ENCODE measurements at regions not wholly inside any gene's neighbourhood (a gene's known extent, or its start where the extent isn't known, plus 50 kb on each side); places are given as distances from the start of the nearest gene placed in this dataset.

DNA sequence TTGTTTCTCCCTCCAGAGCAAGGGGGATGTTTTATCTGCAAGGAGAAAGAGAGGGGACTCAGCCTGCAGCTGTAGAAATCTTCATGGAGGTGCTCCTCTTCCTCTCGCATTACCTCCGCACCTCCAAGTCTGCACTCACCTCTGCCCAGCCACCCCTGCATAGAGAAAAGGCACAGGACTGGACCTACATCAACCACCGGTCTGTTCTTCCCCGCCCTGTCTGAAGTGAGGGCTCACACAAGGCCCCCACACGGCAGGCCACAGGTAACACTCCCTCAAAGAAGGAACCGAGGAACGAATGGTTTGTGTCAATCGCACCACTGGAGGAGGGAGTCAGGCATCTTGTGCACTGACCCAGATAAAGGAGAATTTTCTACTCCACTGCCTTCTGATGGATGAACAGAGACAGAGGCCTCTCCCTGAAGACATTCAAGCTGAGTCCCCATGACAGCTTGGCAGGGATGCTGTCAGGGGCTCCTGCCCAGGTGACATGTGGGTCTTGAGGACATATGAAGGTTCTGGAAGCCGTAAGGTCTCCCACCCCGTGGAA, 260.3 kb downstream of the XXYLT1 start:
- in situ Hi-C loops (cut with MboI; ENCODE audit: low pct_ligation_motif_present in 1 of 4, low pct_unique_long_range_greater_than_20kb in 1 of 4, low sequenced_read_pairs in 3 of 4), result loop anchor here in 1 of 4 donors (25.0 kb wide), 1 partner anchor 227 kb away; no protein-coding TSS in a partner anchor
- peaks cover 7% of the 10 kb centered on the region for H3K27me3 ChIP-seq
- H3K9me3 ChIP-seq, result no peaks in the 10 kb centered on the region
- TF ChIP-seq EP300 (IDR thresholded peaks at IDR 0.05; ENCODE audit: low read depth) (no peak), POLR2AphosphoS5 (IDR thresholded peaks at IDR 0.05) (no peak), POLR2A (IDR thresholded peaks at IDR 0.05) (no peak)
- TF ChIP-seq, protein P1, sequence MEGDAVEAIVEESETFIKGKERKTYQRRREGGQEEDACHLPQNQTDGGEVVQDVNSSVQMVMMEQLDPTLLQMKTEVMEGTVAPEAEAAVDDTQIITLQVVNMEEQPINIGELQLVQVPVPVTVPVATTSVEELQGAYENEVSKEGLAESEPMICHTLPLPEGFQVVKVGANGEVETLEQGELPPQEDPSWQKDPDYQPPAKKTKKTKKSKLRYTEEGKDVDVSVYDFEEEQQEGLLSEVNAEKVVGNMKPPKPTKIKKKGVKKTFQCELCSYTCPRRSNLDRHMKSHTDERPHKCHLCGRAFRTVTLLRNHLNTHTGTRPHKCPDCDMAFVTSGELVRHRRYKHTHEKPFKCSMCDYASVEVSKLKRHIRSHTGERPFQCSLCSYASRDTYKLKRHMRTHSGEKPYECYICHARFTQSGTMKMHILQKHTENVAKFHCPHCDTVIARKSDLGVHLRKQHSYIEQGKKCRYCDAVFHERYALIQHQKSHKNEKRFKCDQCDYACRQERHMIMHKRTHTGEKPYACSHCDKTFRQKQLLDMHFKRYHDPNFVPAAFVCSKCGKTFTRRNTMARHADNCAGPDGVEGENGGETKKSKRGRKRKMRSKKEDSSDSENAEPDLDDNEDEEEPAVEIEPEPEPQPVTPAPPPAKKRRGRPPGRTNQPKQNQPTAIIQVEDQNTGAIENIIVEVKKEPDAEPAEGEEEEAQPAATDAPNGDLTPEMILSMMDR (IDR thresholded peaks at IDR 0.05), result no peak
- no peaks in the 10 kb centered on the region for H3K4me1 ChIP-seq
- H3K27ac ChIP-seq, result no peak overlapping the region
- H3K4me3 ChIP-seq, result no peak overlapping the region
- no peak for DNase-seq
- H3K36me3 ChIP-seq, result no peaks in the 10 kb centered on the region
- WGBS, 2 donors (ENCODE audit: low coverage in 1 of 2), result 91% methylated on average over 10 of the region's 10 CpGs; no CpG with 5 or more reads in 1 of the 2 donors
- intact Hi-C loops (cut with DNase I; ENCODE audit: low total_unique reads), result no loop called here

DNA sequence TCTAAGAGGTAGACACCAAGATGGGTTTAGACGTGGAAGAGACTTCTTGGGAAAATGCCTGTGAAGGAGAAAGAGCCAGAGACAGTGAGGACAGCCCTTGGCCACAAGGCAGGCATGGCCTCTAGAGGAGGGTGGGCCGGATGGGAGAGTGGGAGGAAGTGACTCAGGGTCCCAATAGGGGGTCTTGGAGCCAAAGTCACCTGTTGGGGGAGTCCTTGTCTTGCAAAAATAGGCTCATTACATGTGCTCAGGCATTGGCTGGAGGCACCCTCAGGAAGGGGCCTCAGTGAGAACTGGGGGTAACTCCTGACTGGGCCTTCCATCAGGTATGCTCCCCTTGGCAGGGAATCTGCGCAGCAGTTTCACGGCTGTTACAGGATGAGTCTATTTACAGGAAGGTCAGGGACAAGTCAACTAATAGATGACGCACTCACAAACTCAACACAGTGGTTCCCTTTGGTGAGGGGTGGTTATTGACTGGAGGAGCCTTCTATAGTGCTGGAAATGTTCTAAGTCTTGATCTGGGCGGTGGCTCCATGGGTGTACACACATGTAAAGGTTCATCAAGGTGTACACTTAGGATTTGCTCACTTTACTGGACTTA, 259.6 kb downstream of the XXYLT1 start:
- no peak for DNase-seq
- 84 to 88% methylated on average over 3 to 6 of the region's 6 CpGs for WGBS, 2 donors (ENCODE audit: low coverage in 1 of 2)

DNA sequence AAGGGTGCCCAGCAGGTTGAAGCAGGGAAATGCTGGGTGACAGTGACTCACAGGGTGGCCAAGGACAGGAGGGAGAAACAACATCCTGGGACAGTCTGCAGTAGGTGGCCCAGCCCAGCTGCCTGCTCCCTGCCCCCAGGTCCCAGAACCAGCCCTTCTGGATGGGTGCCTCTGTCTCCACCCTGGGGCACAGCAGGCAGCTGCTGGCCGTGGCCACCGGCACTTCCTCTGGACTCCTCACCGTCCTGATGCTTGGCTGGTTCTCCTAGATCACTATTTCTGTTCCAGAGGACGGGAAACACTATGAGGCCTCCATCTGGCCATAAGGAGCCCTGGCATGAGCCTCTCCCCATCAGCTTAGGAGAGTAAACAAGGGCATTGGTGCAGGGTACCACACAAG, 258.9 kb downstream of the XXYLT1 start:
- H3K4me1 ChIP-seq, result no peaks in the 10 kb centered on the region
- DNase-seq, result no peak
- peaks cover 4% of the 10 kb centered on the region for H3K27me3 ChIP-seq
- 77% methylated on average over 4 of the region's 4 CpGs; no CpG with 5 or more reads in 1 of the 2 donors for WGBS, 2 donors (ENCODE audit: low coverage in 1 of 2)
- intact Hi-C loops (cut with DNase I; ENCODE audit: low total_unique reads), result no loop called here
- TF ChIP-seq, protein P1 (IDR thresholded peaks at IDR 0.05), result no peak
- TF ChIP-seq POLR2AphosphoS5 (IDR thresholded peaks at IDR 0.05) (no peak), POLR2A (IDR thresholded peaks at IDR 0.05) (no peak), EP300 (IDR thresholded peaks at IDR 0.05; ENCODE audit: low read depth) (no peak)
- in situ Hi-C loops (cut with MboI; ENCODE audit: low pct_ligation_motif_present in 1 of 4, low pct_unique_long_range_greater_than_20kb in 1 of 4, low sequenced_read_pairs in 3 of 4), result loop anchor here in 1 of 4 donors (25.0 kb wide), 1 partner anchor 225 kb away; no protein-coding TSS in a partner anchor
- H3K9me3 ChIP-seq, result no peaks in the 10 kb centered on the region
- no peaks in the 10 kb centered on the region for H3K36me3 ChIP-seq
- no peak overlapping the region for H3K27ac ChIP-seq
- no peak overlapping the region for H3K4me3 ChIP-seq

More for the DNA sequence above, 259.6 kb downstream of the XXYLT1 start:
- H3K4me3 ChIP-seq, result no peak overlapping the region
- TF ChIP-seq POLR2AphosphoS5 (IDR thresholded peaks at IDR 0.05) (no peak), EP300 (IDR thresholded peaks at IDR 0.05; ENCODE audit: low read depth) (no peak), POLR2A (IDR thresholded peaks at IDR 0.05) (no peak)
- TF ChIP-seq, protein P1 (IDR thresholded peaks at IDR 0.05), result no peak
- H3K4me1 ChIP-seq, result no peaks in the 10 kb centered on the region
- H3K9me3 ChIP-seq, result no peaks in the 10 kb centered on the region
- in situ Hi-C loops (cut with MboI; ENCODE audit: low pct_ligation_motif_present in 1 of 4, low pct_unique_long_range_greater_than_20kb in 1 of 4, low sequenced_read_pairs in 3 of 4), result loop anchor here in 1 of 4 donors (25.0 kb wide), 1 partner anchor 226 kb away; no protein-coding TSS in a partner anchor
- intact Hi-C loops (cut with DNase I; ENCODE audit: low total_unique reads), result no loop called here
- H3K27ac ChIP-seq, result no peak overlapping the region
- no peaks in the 10 kb centered on the region for H3K36me3 ChIP-seq
- H3K27me3 ChIP-seq, result peaks cover 2% of the 10 kb centered on the region

DNA sequence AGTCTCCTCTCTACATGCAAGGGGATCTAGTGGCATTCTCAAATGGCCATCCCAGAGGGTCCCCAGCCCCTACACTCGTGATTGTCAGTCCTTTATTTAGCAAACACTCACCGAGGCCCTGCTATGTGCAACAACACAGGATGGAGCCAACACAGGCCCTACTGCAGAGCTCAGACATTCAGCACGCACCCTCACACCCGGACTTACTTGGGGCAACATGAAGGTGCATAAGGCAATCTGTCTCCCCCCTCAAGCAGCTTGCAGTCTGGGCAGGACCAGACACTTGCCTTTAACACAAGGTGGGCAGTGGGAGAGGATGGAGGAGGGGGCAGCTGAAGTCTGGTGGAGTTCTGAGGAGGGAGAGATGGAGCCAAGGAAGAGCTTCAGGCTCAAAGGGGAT, 258.4 kb downstream of the XXYLT1 start:
- Histone ChIP-seq H3K36me3 (no peaks in the 10 kb centered on the region), H3K4me1 (no peaks in the 10 kb centered on the region), H3K4me3 (no peak overlapping the region), H3K9me3 (no peaks in the 10 kb centered on the region), H3K27ac (no peak overlapping the region), H3K27me3 (peaks cover 7% of the 10 kb centered on the region)
- TF ChIP-seq, protein P1 (IDR thresholded peaks at IDR 0.05), result no peak
- no peak for TF ChIP-seq POLR2A (IDR thresholded peaks at IDR 0.05)
- TF ChIP-seq POLR2AphosphoS5 (IDR thresholded peaks at IDR 0.05), result no peak
- TF ChIP-seq EP300 (IDR thresholded peaks at IDR 0.05; ENCODE audit: low read depth), result no peak
- DNase-seq, result no peak
- 85% methylated on average over 4 of the region's 4 CpGs; no CpG with 5 or more reads in 1 of the 2 donors for WGBS, 2 donors (ENCODE audit: low coverage in 1 of 2)
- intact Hi-C loops (cut with DNase I; ENCODE audit: low total_unique reads) (no loop called here), in situ Hi-C loops (cut with MboI; ENCODE audit: low pct_ligation_motif_present in 1 of 4, low pct_unique_long_range_greater_than_20kb in 1 of 4, low sequenced_read_pairs in 3 of 4) (loop anchor here in 1 of 4 donors (25.0 kb wide), 1 partner anchor 225 kb away; no protein-coding TSS in a partner anchor)

All from transverse colon (tissue), 4 donors.